Non-pigmented ciliary epithelial cell (primary cell): ENCODE measurements at regions not wholly inside any gene's neighbourhood (a gene's known extent, or its start where the extent isn't known, plus 50 kb on each side); places are given as distances from the start of the nearest gene placed in this dataset.
"Not testable (repeated sequence)": the region's sequence is repeated elsewhere in the genome, so short reads cannot be mapped to it uniquely, and the experiment has no call there.

ENCODE experiments used
- DNase-seq: peaks from one replicate; pipeline ENCODE4 v3.0.0-alpha.2; 2010; ENCODE audit warnings: low read depth

DNA sequence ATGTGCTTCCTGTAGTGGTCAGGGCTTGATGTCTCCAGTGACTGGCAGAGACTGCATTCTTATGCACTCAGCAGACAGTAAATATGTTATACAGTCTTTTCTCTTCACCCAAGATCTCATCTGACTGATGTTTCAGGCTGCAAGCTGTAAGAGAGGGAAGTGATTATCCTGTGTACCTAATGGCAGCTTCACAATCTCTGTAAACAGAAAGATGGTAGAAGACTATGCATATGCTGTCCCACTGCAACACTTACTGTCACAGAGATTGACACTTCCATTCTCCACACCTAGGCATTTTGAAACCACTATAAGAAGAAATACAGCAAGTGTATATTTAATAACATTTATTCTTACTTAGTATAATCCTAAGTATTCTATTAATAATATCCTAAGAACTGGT is 97.6 kb upstream of the ANXA1 start:
- DNase-seq, result no peak

DNA sequence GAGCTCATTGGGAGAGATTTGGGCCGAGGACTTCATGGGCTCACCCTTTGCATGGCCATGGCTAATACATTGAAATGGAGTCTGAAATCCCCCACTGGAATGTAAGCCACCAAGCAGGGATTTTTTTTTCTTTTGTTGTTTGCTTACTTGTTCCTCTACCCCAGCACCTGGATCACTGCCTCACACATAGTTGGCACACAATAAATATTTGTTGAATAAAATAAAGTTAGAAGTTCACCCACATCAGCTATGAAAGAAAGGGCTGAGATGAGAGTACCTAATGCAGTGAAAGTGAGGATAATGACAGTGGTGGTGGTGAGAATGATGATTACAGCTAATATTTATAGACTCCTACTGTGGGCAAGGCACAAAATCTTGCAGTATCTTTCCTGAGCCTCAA is 98.1 kb upstream of the ANXA1 start:
- no peak for DNase-seq

DNA sequence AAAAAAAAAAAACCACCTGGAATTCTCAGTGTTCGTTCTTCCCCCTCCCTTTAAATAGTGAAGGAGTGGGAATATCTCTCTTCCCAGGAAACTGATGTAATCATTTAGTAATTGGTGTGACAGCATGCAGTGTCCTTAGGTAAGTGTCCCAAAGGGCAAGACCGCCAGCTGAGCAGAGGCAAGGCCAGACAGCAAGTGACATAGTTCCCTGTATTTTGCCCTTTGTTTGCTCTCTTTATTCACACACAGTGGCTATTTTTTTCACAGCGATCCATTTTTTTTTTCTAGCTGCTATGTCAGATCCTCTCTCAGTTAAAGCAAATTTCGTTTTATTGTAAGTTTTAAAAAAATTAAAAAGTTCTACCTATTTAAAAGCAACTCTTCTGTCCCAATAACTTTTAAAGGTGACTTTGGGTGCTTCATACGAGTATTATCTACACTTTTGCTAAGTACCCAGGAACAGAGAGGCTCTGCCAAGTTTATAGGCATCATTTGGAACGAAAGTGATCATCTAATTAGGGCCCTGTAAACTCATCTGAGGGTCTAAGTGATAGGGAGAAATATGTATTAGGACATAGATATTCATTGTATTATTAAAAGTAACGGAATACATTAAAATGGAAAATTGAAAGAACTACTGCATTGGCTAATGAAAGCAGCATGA is 98.2 kb upstream of the ALDH1A1 start:
- DNase-seq, result no peak

DNA sequence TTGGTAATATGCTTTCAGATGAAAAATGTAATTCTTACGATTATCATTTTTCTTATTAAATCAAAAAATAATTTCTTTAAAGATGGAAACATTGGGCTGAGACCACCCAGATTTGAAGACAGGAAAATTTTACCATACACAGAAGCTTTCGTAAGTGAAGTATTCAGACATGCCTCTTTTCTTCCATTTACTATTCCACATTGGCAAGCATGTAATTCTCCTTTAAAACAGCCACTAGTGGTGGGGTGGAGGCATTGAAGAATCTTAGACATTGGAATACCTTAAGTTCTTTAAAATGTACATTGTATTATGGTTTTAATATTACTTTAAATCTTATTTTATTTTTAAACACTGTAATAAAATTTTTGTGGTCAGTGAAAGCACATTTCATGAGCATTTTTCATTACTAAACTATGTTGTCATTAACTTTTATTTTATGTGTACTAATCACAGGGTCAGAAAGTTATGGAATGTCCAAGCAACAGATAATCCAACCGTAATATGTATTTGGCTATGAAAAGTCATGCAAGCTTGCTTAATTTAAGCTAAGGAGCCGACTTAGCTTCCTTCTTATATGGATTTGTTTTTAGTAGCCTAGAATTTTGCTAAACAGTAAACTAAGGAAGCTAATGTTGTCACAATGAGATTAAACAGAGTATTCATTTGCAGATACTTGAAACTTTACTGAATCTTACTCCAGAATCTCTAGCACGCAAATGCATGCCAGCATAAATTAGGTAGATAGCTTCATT is 97.4 kb upstream of the ALDH1A1 start:
- no peak for DNase-seq

DNA sequence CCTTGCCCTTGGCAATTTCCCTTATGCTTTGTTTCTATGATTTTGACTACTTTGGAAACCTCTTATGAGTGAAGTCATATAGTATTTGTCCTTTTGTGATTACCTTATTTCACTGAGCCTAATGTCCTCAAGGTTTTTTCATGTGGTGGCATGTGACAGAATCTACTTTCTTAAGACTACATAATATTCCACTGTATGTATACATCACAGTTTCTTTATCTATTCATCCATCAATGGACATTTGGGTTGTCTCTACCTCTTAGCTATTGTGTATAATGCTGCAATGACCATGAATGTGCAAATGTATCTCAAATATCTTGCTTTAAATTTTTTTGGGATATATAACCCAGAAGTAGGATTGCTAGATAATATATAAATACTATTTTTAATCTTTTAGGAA is 96.4 kb upstream of the ALDH1A1 start:
- no peak for DNase-seq

DNA sequence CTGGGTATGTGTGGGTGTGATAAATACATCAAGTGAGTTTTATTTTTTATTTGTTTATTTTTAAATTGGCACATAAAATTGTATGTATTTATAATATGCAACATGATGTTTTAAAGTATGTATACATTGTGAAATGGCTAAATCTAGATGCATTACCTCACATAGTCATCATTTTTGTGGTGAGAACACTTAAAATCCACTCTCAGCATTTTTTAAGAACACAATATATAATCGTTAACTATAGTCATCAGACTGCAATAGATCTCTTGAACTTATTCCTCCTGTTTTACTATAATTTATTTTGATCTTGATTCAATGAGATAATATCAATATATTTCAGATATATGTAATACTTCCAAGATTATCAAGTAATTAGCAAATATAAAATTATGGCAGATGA is 93.9 kb upstream of the ALDH1A1 start:
- DNase-seq, result no peak

DNA sequence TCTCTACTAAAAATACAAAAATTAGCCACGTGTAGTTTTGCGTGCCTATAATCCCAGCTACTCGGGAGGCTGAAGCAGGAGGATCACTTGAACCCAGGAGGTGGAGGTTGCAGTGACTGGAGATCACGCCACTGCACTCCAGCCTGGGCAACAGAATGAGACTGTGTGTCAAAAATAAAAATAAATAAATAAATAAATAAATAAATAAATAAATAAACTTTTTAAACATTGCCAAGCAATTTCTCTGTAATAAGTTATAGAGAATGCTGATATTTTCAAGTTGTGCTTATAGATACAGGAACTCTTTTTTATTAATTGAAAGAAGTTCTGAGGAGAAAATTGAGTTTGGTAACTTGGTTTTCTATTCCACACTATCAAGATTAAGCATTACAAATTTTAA is 91.9 kb upstream of the ALDH1A1 start:
- DNase-seq, result not testable (repeated sequence)

DNA sequence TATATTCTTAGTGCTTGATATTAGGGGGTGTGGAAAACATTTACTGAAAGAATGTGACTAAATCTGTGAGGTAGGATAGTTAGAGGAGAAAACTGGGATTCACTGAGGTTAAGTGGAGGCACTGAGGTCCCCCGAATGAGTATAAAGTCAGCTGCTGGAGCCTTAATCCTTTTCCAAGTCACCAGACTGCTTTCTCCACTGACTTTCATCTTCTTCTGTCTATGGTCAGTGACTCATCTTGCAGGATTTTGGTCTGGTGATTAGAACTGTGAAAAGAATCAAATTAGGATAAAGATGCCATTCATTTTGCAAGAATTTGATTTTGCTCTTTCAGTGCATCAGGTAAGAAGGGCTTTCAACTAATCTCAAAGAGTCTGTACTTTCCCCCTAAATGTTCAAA is 89.3 kb upstream of the ALDH1A1 start:
- DNase-seq, result no peak

DNA sequence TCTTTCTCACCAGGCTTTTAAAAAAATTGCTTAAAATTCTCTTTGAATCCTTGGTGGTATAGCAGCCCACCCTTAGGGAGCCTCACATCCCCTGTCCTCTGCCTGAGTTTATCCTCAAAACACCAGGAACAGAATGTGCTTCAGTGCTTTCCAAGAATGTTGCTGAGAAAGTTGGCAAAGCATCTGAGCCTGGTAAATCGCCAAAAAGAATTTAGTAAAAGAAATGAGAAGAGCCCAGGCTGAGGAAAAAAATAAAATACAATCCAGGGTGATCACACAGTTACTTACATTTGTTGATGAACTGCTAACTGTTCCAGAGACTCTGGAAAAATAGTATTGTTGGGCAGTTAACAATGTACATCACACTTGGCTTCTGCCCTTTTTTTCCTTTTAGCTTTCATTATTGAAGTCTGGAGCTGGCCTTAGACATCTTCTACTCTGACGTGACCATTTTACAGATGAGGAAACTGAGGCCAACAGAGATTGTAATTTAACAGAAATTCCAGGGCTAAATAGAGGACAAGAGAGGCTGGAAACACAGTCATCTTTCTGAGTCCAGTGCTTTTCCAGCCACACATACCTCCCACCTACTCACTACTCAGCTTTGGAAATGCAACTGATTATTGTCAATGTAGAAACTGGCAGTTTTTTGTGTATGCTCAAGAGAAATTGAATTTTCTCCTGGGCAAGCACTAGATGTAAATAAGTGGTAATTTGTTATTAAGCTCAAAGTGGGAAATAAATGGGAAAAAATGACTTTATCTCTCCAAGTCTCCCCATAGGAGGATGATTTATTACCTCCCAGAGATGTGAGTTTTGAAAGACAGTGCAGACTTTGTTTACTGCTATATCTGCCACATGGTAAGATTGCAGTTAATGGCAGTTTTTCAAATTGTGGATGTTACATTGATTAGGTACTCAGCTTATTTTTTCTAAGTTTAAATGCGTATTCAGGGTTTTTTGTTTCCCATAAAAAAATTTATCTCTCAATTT is 86.7 kb upstream of the ALDH1A1 start:
- DNase-seq, result no peak

DNA sequence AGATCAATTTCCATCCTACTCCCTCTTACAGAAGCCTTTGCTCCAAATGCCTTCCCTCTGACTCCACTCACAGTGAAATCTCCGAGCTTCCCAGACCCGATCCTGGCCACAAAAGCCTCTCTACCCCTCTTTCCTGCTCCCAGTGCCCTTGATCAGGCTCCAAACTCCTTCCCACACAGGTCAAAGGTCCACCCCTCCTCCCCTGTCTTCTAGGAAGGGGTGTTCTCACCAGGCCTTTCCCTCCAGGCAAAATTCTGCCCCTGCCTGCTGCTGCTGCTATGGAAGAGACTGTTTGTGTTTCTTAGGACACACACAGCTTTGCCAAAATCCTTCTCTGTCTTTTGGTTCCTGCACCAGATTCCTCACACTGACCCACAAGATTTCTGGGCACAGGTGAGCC is 85.8 kb upstream of the ALDH1A1 start:
- DNase-seq, result no peak

DNA sequence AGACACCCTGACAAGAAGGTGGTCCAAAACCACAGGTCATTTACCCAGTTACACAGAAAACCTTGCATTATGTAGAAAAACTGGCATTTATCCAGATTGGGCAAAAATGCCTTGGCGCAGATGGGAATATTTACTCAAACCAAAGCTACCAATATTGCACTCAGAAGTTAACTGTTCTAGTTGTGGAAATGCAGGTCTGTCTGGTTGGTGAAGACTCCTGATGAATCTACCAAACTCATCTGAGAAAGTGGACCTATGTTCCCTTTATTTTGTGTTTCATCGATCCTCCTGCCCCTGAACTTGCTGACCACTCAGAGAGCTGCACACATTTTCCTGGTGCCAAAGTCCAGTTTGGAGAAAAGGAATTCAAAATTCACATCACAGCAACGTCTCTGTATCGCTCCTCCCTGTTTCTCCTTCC is 85.2 kb upstream of the ALDH1A1 start:
- DNase-seq, result no peak

DNA sequence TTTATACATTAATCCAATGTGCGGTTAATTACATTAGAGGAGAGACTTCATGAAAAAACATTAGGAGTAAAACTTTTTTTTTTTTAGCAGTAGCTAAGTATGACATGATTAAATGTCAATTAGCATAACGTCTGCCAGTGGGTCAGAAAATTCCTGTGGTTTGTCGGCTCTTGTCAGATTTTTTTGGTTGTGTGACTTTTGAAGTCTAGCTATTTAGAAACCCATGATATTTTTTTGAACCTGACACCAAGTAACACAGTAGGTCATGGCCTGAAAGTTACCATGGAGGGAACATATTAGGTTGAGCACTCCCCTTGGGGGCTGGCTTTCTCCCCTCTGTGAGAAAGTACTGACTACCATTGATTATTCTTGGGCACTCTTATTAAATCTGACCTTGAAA is 84.8 kb upstream of the ALDH1A1 start:
- no peak for DNase-seq

DNA sequence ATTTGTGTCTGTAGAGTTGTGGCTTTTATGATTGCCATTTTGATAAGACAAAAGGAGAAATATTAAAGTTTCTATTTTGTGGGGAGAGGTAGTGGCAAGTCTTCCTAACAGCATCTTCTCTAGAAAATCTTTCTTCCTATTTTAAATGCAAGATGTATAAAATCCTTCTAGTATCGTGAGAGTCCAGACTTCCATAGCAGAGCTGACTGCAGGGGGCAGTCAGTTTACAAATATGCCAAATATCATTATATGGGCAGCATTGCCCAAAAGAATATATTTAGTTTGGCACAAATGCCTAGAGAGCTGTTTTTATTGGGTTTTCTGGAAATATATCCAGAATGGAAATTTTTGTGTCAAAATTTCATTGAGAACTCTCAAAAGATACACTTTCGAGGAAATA is 82.1 kb upstream of the ALDH1A1 start:
- DNase-seq, result no peak

DNA sequence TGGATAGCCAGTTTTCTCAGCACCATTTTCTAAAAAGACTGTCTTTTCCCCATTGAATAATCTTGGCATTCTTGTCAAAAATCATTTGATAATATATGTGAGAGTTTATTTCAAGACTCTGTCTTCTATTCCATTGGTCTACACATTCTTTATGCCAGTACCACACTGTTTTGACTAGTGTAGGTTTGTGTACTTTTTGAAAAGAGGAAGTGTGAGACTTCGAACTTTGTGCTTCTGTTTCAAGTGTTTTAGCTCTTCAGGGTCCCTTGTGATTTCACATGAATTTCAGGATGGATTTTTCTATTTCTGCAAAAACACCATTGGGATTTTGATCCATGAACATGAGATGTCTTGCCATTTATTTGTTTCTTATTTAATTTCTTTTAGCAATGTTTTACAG is 78.5 kb upstream of the ALDH1A1 start:
- no peak for DNase-seq

DNA sequence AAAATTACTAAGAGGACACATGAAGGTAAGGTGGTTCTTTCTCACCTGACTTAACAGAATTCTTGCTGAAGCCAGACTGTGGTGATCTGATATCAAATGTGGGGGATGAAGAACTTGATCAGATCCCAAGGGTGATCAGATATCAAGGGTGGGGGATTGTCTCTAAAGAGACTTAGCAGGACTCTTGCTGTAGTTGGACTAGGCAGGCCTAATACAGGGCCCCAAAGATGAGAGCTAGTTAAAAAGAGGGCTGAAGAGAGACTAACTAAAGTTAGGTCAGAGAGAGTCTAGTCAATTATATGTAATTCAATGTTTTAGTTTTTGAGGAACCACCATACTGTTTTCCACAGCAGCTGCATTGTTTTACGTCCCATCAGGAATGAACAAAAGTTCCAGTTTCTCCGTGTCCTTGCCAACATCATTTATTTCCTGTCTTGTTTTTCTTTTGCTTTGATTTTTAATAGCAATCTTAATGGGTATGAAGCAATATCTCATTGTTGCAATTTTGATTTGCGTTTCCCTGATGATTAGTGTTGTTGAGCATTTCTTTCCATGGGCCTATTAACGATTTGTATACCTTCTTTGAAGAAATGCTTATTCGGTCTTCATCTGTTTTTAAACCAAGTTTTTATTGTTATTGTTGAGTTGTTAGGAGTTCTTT is 77.6 kb upstream of the ALDH1A1 start:
- DNase-seq, result no peak

DNA sequence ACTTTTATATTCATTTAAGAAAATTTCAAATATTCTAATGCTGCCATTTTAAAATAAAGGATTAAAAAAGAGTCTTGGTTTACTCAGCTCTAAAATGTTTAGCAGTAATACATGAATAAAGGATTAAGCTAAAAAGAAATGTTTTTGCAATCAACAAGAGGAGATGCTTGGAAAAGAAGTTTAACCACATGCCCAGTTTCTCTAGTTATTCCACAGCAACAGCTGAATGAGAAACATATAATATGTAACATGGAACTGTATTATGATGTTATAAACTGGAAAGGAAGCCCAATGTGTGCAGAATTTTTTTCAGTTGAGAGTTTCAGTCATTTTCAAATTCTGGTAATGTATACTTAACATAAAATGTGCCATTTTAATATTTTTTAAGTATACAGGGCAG is 76.5 kb upstream of the ALDH1A1 start:
- DNase-seq, result no peak

DNA sequence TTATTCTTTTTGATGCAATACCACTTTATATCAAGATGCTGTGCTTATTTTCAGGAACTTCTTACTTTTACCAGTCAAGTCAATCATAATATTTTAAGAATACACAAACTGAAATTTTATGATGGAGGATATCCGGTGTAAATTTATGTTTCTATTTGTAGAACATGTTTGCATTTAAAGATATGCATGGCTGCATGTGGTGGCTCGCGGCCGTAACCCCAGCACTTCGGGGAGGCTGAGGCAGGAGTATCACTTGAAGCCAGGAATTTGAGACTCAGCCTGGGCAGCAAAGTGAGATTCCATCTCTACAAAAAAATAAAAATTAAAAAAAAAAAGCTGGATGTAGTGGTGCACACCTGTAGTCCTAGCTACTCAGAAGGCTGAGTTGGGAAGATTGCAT is 73.5 kb upstream of the ALDH1A1 start:
- DNase-seq, result no peak

DNA sequence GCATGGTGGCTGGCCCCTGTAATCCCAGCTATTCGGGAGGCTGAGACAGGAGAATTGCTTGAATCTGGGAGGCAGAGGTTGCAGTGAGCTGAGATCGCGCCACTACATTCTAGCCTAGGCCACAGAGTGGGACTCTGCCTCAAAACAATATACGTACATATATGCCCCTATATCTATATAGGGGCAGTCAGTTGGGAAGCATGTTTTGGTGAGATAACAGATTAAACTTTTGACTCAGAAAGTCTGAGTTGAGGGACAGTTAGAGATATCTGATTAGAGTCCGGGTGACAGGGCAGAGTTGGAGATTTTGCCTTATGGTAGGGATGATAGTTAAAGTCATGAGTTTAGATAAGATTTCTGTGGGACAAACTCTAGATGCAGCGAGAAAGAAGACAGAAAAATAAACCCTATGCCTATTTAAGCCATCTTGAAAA is 71.8 kb upstream of the ALDH1A1 start:
- no peak for DNase-seq

DNA sequence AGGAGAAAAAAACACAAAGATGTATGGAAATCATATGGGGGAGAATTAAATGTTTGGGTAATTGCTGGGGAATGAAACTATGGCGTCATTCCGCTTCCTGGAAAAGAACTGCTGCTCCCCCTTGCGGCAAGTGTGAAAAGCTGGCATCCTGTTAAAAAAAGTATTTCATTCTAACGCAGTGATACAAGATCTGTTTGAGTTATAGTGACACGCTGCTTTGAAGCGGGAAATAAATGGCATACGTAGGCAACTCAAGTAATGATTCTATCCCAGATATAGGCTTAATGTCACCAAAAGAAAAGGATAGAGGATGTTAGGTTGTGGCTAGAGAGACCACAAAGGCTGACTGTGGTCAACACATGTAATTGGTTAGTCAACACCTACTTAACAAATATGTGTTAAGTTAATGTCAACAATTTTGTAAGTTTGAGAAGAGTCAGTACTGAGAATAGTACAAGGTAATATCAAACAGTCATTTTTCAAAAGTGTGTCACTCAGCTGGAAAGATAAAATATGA is 70.2 kb upstream of the ALDH1A1 start:
- DNase-seq, result peak; percentile 22

DNA sequence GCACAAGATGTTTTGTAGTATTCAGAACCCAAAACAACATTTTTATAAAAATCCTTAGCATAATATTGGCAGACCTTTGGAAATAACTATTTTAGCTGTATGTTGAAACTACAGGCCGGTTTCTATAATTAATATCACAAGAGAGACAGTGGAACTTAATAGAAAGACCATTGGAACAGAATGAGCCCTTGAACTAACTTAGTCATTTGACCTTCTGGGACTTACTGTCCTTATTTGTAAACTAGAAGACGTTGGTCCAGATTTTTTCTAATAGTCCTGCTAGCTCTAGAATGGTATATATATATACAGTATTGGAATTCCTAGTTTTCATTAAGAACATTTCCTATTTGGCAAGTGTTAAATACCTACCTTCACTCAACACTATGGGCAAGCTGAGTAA is 69.5 kb upstream of the ALDH1A1 start:
- DNase-seq, result no peak

DNA sequence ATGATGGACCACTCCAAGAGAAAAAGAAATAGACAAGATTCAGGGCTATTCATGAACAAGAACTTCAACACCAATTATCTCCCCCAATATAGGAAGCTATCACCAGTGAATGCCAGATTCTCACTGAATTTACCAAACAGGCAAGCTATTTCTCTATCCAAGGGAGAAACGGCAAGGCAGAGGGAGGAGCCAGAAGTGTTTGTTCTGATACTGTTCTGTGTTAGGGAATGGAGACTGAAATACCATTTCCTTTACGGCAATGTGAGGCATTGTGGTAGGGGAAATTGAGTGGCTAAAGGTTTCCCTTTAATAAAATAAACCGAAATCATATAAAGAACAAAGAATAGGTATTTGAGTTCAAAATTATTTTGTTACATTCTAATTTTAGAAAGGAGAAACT is 68.0 kb upstream of the ALDH1A1 start:
- no peak for DNase-seq

DNA sequence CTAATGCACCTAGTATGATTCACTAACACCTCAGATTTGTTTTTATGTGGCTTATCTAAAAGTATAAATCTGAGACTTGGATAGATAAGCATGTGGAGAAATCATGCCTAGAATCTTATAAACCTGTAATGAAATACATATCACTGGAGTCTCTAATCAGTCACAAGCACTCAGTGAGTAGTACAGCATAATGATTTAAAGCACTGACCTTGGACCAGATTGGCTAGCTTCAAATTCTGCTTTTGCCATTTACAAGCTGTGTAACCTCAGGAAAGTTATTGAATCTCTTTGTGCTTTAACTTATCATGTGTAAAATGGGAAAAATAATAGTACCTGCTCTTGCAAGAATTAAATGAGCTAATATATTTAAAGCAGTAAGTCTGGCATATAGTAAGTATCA is 61.2 kb upstream of the ALDH1A1 start:
- DNase-seq, result no peak
